SK-N-SH treated with all-trans-retinoic acid at 6 μM for 48 hours (cell line): ENCODE measurements at regions not wholly inside any gene's neighbourhood (a gene's known extent, or its start where the extent isn't known, plus 50 kb on each side); places are given as distances from the start of the nearest gene placed in this dataset.

ENCODE experiments used
- ATAC-seq: fragments of 200-7000 bp; cut with Tn5 transposase; 3 replicates; pipeline ENCODE4 v1.9.1; 2020; ENCODE audit warnings: mild to moderate bottlenecking, moderate library complexity
- ARNTL ChIP-seq: fragments of 450-650 bp; formaldehyde crosslinking; IDR thresholded peaks from 2 replicates; pipeline ENCODE4 v1.5.0; 2020; ENCODE audit warnings: low read depth, mild to moderate bottlenecking, moderate library complexity, borderline replicate concordance
- BACH2 ChIP-seq: fragments of 250-450 bp; sonication (Bioruptor Pico); IDR thresholded peaks from 2 replicates; pipeline ENCODE4 v1.9.0; 2021; ENCODE audit warnings: mild to moderate bottlenecking, borderline replicate concordance
- CSDC2 ChIP-seq: fragments of 250-450 bp; sonication (Bioruptor Pico); IDR thresholded peaks from 2 replicates; pipeline ENCODE4 v1.5.0; 2020; ENCODE audit warnings: mild to moderate bottlenecking, moderate library complexity
- CSRNP3 ChIP-seq: fragments of 250-450 bp; sonication (Bioruptor Pico); IDR thresholded peaks from 2 replicates; pipeline ENCODE4 v1.5.1; 2021; ENCODE audit warnings: mild to moderate bottlenecking, moderate library complexity
- ESRRG ChIP-seq: fragments of 250-450 bp; sonication (Bioruptor Pico); IDR thresholded peaks from 2 replicates; pipeline ENCODE4 v1.6.1; 2021; ENCODE audit warnings: mild to moderate bottlenecking
- GLIS3 ChIP-seq: fragments of 250-450 bp; sonication (Bioruptor Pico); IDR thresholded peaks from 2 replicates; pipeline ENCODE4 v1.5.0; 2020; ENCODE audit warnings: mild to moderate bottlenecking, moderate library complexity
- ISL1 ChIP-seq: fragments of 250-450 bp; sonication (Bioruptor Pico); IDR thresholded peaks from 2 replicates; pipeline ENCODE4 v2.1.2; 2022; ENCODE audit warnings: mild to moderate bottlenecking, moderate library complexity
- OSR1 ChIP-seq: fragments of 250-450 bp; sonication (Bioruptor Pico); IDR thresholded peaks from 2 replicates; pipeline ENCODE4 v1.8.0; 2022; ENCODE audit warnings: moderate library complexity, mild to moderate bottlenecking, inconsistent platforms
- PATZ1 ChIP-seq: fragments of 250-450 bp; sonication (Bioruptor Pico); IDR thresholded peaks from 2 replicates; pipeline ENCODE4 v1.8.0; 2020; ENCODE audit warnings: mild to moderate bottlenecking, moderate library complexity, borderline replicate concordance
- POU6F1 ChIP-seq: fragments of 250-450 bp; sonication (Bioruptor Pico); IDR thresholded peaks from 2 replicates; pipeline ENCODE4 v1.8.0; 2021; ENCODE audit warnings: low read depth, mild to moderate bottlenecking, moderate library complexity, borderline replicate concordance
- PPARA ChIP-seq: fragments of 250-450 bp; sonication (Bioruptor Pico); IDR thresholded peaks from 2 replicates; pipeline ENCODE4 v1.5.0; 2020; ENCODE audit warnings: mild to moderate bottlenecking, borderline replicate concordance
- SNAI2 ChIP-seq: fragments of 250-450 bp; sonication (Bioruptor Pico); IDR thresholded peaks from 2 replicates; pipeline ENCODE4 v1.5.0; 2020; ENCODE audit warnings: mild to moderate bottlenecking, moderate library complexity
- TCF4 ChIP-seq: fragments of 250-450 bp; sonication (Bioruptor Pico); IDR thresholded peaks from 2 replicates; pipeline ENCODE4 v1.8.0; 2021; ENCODE audit warnings: mild to moderate bottlenecking, moderate library complexity, borderline replicate concordance
- TOX ChIP-seq: fragments of 250-450 bp; sonication (Bioruptor Pico); IDR thresholded peaks from 2 replicates; pipeline ENCODE4 v1.8.0; 2021; ENCODE audit warnings: mild to moderate bottlenecking, moderate library complexity, borderline replicate concordance
- TSHZ2 ChIP-seq: fragments of 250-450 bp; sonication (Bioruptor Pico); IDR thresholded peaks from 2 replicates; pipeline ENCODE4 v1.5.0; 2020; ENCODE audit warnings: mild to moderate bottlenecking, moderate library complexity
- ZC3H10 ChIP-seq: fragments of 250-450 bp; sonication (Bioruptor Pico); IDR thresholded peaks from 2 replicates; pipeline ENCODE4 v1.5.1; 2021; ENCODE audit warnings: mild to moderate bottlenecking, moderate library complexity
- ZFP3 ChIP-seq: fragments of 250-450 bp; sonication (Bioruptor Pico); IDR thresholded peaks from 2 replicates; pipeline ENCODE4 v1.5.0; 2020; ENCODE audit warnings: mild to moderate bottlenecking, moderate library complexity
- ZFP30 ChIP-seq: fragments of 450-650 bp; formaldehyde crosslinking; IDR thresholded peaks from 2 replicates; pipeline ENCODE4 v1.5.0; 2022; ENCODE audit warnings: mild to moderate bottlenecking, moderate library complexity
- ZNF565 ChIP-seq: fragments of 450-650 bp; formaldehyde crosslinking; conservative IDR thresholded peaks from 2 replicates; pipeline ENCODE4 v1.5.0; 2020; ENCODE audit warnings: low read depth, mild to moderate bottlenecking, moderate library complexity
- ZNF8 ChIP-seq: fragments of 450-650 bp; formaldehyde crosslinking; IDR thresholded peaks from 2 replicates; pipeline ENCODE4 v1.5.0; 2020; ENCODE audit warnings: mild to moderate bottlenecking, moderate library complexity

GRCh38 chr5:54862036-54862435 lies 123.4 kb downstream of the ESM1 start:
- ATAC-seq: no peak
- TF ChIP-seq BACH2 (CRISPR knock-in tag): no peak
- TF ChIP-seq TSHZ2 (CRISPR knock-in tag): no peak
- TF ChIP-seq TOX (CRISPR knock-in tag): no peak
- no peak for TF ChIP-seq ZC3H10 (CRISPR knock-in tag)
- no peak for TF ChIP-seq ZFP30
- no peak for TF ChIP-seq ISL1 (CRISPR knock-in tag)
- TF ChIP-seq POU6F1 (CRISPR knock-in tag): no peak
- TF ChIP-seq ZNF8 (CRISPR knock-in tag): no peak
- no peak for TF ChIP-seq GLIS3 (CRISPR knock-in tag)
- TF ChIP-seq PATZ1: no peak
- no peak for TF ChIP-seq ARNTL (CRISPR knock-in tag)

GRCh38 chr5:54861212-54861894 lies 124.0 kb downstream of the ESM1 start:
- ATAC-seq: no peak
- TF ChIP-seq TOX (CRISPR knock-in tag) (no peak), ISL1 (CRISPR knock-in tag) (no peak), POU6F1 (CRISPR knock-in tag) (no peak), PATZ1 (no peak), PPARA (no peak), BACH2 (CRISPR knock-in tag) (no peak), CSDC2 (no peak), CSRNP3 (CRISPR knock-in tag) (no peak), ESRRG (CRISPR knock-in tag) (no peak), ZC3H10 (CRISPR knock-in tag) (no peak), SNAI2 (no peak), TCF4 (CRISPR knock-in tag) (no peak), OSR1 (CRISPR knock-in tag) (no peak), ZFP30 (no peak)

- no peak for ATAC-seq
- TF ChIP-seq CSRNP3 (CRISPR knock-in tag): no peak
- no peak for TF ChIP-seq TOX (CRISPR knock-in tag)
- TF ChIP-seq ZFP3 (CRISPR knock-in tag): no peak
- no peak for TF ChIP-seq TSHZ2 (CRISPR knock-in tag)
- TF ChIP-seq PPARA: no peak
- no peak for TF ChIP-seq ZNF565 (CRISPR knock-in tag)
Observed at GRCh38 chr5:54860321-54860720, 125.1 kb downstream of the ESM1 start.
